Body of pancreas (tissue), 4 donors: ENCODE measurements at regions not wholly inside any gene's neighbourhood (a gene's known extent, or its start where the extent isn't known, plus 50 kb on each side); places are given as distances from the start of the nearest gene placed in this dataset.

Experiments
- POLR2A ChIP-seq, 3 donors: fragments of 450-650 bp; IDR thresholded peaks; one replicate each; pipeline ENCODE4 v1.6.1; 2016; ENCODE audit warnings: antibody characterized with exemption in 3 of 3, mild to moderate bottlenecking in 2 of 3
- TF ChIP-seq, protein P1 (sequence below), 7 experiments: fragments of 450-650 bp in 4 of 7; fragments of 200-600 bp in 3 of 7; sonication (generic) in 3 of 7; IDR thresholded peaks; one replicate each; pipeline ENCODE4 v1.5.1; 2016 to 2019; ENCODE audit warnings: antibody characterized with exemption in 7 of 7

DNA sequence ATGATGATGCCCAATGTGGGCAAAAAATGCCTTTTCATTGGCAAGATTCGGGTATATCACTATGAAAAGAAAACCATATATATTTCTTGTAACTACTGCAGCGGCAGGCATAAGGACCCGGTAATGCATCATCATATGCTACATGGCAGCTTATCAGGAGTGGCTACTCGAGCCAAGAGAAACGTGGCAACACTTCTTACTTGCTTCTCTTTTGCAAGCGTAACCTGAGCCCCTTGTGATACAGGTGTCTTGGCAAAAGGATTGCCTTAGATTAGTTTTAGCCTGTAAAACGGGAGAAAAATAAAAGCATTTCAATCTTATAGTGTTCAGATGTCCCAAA, 280.3 kb downstream of the SPRY1 start:
- TF ChIP-seq, protein P1, sequence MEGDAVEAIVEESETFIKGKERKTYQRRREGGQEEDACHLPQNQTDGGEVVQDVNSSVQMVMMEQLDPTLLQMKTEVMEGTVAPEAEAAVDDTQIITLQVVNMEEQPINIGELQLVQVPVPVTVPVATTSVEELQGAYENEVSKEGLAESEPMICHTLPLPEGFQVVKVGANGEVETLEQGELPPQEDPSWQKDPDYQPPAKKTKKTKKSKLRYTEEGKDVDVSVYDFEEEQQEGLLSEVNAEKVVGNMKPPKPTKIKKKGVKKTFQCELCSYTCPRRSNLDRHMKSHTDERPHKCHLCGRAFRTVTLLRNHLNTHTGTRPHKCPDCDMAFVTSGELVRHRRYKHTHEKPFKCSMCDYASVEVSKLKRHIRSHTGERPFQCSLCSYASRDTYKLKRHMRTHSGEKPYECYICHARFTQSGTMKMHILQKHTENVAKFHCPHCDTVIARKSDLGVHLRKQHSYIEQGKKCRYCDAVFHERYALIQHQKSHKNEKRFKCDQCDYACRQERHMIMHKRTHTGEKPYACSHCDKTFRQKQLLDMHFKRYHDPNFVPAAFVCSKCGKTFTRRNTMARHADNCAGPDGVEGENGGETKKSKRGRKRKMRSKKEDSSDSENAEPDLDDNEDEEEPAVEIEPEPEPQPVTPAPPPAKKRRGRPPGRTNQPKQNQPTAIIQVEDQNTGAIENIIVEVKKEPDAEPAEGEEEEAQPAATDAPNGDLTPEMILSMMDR (IDR thresholded peaks at IDR 0.05) = no peak
- no peak for TF ChIP-seq POLR2A (IDR thresholded peaks at IDR 0.05)
